ENCODE measurements at regions not wholly inside any gene's neighbourhood (a gene's known extent, or its start where the extent isn't known, plus 50 kb on each side); places are given as distances from the start of the nearest gene placed in this dataset.
A peak's percentile ranks its signal among the peaks of the same experiment; 100 is the strongest.

DNA sequence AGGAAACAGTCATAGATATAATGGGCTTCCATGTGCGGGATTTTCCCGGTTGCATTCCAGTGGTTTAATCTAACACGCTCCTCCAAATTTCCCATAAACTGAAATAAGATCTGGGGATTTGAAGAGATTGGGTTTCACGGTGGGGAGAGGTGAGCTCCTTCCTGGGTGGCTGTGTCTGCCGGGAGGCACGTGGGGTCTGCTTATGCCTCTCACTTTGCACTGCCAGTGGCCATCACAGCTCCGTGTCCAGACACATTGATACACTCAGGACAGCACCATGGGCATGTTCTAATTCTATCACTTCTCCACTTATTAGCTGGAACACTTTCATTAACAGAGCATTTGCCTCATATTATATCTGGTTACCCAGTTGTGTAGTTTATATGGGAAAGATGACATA is 73.4 kb downstream of the SOX1 start:
- H3K27me3 Mint-ChIP-seq, result peaks cover 3 to 34% (median 19%) of the 10 kb centered on the region in 5 donors

DNA sequence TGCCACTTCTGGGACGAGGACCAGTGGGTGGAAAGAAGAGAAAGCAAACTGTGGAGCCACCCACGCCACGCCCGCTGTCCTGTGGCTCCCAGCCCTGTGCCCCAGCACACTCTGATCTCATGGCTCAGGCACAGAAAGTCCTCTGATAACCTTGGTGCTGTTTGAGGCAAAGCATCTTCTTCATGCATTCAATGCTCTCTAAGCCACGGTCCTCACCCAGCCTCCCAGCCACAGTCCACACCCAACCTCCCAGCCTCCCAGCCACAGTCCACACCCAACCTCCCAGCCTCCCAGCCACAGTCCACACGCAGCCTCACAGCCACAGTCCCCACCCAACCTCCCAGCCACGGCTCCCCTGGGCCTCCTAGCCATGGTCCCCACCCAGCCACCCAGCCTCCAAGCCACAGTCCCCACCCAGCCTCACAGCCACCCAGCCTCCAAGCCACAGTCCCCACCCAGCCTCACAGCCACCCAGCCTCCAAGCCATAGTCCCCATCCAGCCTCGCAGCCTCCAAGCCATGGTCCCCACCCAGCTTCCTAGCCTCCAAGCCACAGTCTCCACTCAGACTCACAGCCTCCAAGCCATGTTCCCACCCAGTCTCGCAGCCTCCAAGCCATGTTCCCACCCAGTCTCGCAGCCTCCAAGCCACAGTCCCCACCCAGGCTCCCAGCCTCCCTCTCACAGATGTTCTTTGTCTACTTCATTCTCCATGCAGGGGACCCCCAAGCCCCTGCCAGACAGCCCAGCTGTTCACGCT is 74.9 kb downstream of the SOX1 start:
- no peak for ATAC-seq
- POLR2A ChIA-PET, result no interaction called here
- DNase-seq, result no peak
- H3K36me3 Mint-ChIP-seq, result no peaks in the 10 kb centered on the region
- H3K9me3 Mint-ChIP-seq, result peaks cover 0 to 2% (median 0%) of the 10 kb centered on the region in 9 donors
- no peaks in the 10 kb centered on the region for H3K4me1 Mint-ChIP-seq
- H3K4me3 Mint-ChIP-seq, result no peak overlapping the region
- H3K27ac Mint-ChIP-seq, result peak overlapping the region in 1 of 10 donors; percentile 40
- H3K27me3 Mint-ChIP-seq, result peaks cover 3 to 24% (median 12%) of the 10 kb centered on the region in 5 donors

More for the DNA sequence above, 73.4 kb downstream of the SOX1 start:
- no peaks in the 10 kb centered on the region for H3K36me3 Mint-ChIP-seq
- POLR2A ChIA-PET, result no interaction called here
- H3K4me3 Mint-ChIP-seq, result no peak overlapping the region
- no peak overlapping the region for H3K27ac Mint-ChIP-seq
- ATAC-seq, result no peak
- H3K4me1 Mint-ChIP-seq, result peaks cover 0 to 1% (median 0%) of the 10 kb centered on the region in 4 donors
- no peak for DNase-seq
- peaks cover 0 to 3% (median 0%) of the 10 kb centered on the region in 9 donors for H3K9me3 Mint-ChIP-seq

DNA sequence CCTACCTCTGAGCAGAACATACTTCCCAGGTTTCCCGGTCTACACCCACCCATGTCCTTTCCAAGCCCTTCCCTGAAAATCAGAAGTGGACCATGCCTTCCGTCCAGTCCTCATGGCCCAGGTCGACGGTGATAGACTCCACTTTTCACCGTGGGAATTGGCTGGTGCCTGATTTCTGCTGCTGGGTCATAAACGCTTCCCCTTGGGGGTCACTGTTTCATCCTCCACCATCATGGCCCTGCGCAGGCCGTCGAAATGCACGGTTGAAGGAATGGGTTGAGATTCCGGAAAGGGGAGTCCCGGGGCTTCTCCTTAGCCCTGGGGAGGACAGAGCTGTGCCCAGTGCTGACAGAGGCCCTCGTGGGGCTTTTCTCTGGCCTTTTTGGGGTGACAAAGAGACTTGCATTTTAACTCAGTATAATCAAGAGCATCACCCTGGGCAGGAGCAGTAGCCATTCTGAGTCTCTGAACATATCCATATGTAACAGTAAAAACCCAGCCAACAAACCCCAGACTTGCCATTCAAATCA is 75.5 kb downstream of the SOX1 start:
- H3K36me3 Mint-ChIP-seq, result no peaks in the 10 kb centered on the region

DNA sequence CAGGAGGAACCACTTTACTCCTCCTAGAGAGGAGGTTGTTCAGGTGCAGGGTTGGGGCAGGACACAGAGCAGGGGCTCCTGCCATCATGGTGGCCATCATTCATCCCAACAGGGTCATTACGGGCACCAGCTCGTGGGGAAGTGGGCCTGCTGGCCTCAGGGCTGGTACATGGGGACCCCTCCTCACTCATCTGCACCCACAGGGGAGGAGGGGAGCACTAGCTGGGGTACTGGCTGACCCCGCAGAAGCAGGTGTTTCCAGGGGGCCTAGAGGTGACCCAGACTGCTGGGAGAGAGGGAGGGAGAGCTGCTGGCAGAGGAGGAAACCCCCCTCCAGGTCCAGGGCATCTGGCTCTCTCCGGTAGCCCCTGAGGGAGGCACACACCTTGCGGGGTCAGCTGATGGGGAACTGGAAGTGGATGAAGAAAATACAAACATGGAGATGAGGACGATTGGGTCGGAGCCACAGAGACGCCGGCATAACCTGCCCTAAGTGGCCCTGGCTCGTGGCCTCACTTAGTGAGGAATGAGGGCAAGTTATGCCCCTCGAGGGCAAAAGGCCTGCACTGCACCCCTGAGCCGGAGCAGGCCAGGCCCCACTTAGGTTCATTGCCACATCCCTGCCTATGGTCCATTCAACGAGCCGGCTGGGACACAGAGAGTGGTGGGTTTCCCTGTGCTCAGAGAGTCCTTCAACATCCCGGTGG is 76.2 kb downstream of the SOX1 start:
- H3K36me3 Mint-ChIP-seq, result no peaks in the 10 kb centered on the region
- H3K27ac Mint-ChIP-seq, result no peak overlapping the region
- DNase-seq, result no peak
- POLR2A ChIA-PET, result no interaction called here
- H3K27me3 Mint-ChIP-seq, result peaks cover 1 to 24% (median 13%) of the 10 kb centered on the region in 5 donors
- H3K9me3 Mint-ChIP-seq, result peaks cover 0 to 4% (median 0%) of the 10 kb centered on the region in 9 donors
- no peak for ATAC-seq
- no peak overlapping the region for H3K4me3 Mint-ChIP-seq
- no peaks in the 10 kb centered on the region for H3K4me1 Mint-ChIP-seq

More for the DNA sequence above, 75.5 kb downstream of the SOX1 start:
- Mint-ChIP-seq H3K4me3 (no peak overlapping the region), H3K27ac (peak overlapping the region in 1 of 10 donors; percentile 40), H3K4me1 (no peaks in the 10 kb centered on the region), H3K27me3 (peaks cover 3 to 24% (median 12%) of the 10 kb centered on the region in 5 donors), H3K9me3 (peaks cover 0 to 3% (median 0%) of the 10 kb centered on the region in 9 donors)
- ATAC-seq (no peak), DNase-seq (no peak)
- POLR2A ChIA-PET, result no interaction called here

DNA sequence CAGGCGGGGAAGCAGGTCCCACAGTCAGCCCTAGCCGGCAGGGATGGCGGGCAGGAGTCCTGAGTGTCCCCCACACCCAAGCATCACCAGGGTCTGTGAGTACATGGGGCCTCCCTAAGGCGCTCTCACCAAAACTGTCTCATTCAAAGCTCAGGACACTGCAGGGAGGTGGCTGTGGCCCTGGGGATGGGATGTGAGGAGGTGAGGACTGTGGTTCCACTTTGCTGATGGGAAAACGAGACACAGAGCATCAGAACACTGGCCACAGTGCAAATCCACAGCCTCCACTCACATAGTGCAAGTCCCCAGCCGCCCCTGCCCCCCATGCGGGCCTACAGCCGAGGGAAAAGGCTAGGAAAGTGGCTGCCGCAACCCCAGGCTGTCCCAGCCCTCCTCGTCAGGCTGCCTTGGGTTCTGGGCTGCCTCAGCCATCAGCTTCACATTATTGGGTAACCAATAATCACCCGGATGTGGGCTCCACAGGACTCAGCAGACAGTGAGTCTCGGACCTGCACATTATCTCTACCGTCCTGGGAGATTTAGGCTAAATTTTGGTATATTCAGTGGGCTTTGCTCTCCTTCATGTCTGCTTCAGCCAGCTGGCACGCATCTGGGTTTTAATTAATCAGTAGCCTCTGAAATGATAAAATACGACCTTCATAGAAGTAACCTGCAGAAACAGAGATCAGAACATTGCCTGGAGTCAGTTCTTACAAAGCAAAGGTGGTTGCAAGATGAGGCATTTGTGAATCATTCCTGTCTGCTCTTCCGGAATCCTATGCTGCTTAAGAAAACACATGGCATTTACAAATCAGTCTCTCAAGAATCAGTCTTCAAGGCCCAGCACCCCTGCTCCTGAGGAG is 77.0 kb downstream of the SOX1 start:
- ATAC-seq (no peak), DNase-seq (no peak)
- Mint-ChIP-seq H3K27ac (no peak overlapping the region), H3K9me3 (peaks cover 0 to 9% (median 0%) of the 10 kb centered on the region in 9 donors), H3K4me1 (no peaks in the 10 kb centered on the region), H3K4me3 (no peak overlapping the region), H3K36me3 (no peaks in the 10 kb centered on the region), H3K27me3 (peaks cover 1 to 29% (median 13%) of the 10 kb centered on the region in 5 donors)
- POLR2A ChIA-PET, result no interaction called here

DNA sequence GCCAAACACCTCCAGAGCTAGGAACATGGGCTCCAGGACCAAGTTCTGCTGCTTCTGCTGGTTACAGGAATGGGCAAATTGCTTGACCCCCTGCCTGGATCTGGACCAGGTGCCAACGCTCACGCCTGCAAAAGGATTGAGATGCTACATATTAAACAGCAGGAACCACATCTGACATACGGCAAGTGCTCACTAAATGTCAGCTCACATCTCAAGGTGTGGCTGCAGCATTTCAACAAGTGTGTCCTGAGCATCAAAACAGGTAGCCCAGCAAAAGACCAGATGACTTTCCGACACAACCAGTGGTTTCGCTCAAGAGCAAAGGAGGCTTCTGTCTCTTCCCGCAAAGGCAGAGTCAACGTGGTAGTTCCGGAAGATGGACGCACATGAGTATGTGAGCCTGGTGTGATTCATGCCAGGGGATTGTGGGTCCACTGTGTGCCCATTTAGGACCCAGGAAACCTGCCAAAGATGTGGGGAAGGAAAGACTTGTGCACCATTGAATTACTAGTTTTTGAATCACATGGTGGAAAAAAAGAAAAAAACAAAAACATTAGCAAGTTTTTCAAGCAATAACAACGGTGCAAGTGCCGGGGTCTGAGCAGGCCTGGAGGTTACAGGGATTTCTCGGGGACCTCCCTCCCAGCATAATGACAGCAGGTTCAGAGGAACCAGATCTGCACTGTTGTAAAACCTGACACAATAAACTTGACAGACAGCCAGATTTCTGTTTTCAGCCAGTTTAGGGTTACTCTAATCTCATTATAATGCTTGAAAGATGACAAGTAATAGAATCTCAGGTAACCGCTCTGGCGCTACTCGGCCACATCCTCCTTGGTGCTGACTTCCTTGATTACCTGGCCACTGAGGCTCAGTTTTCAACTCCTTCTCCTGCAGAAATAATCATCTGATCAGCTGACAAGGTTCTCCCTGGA is 77.9 kb downstream of the SOX1 start:
- DNase-seq, result no peak
- POLR2A ChIA-PET, result no interaction called here

DNA sequence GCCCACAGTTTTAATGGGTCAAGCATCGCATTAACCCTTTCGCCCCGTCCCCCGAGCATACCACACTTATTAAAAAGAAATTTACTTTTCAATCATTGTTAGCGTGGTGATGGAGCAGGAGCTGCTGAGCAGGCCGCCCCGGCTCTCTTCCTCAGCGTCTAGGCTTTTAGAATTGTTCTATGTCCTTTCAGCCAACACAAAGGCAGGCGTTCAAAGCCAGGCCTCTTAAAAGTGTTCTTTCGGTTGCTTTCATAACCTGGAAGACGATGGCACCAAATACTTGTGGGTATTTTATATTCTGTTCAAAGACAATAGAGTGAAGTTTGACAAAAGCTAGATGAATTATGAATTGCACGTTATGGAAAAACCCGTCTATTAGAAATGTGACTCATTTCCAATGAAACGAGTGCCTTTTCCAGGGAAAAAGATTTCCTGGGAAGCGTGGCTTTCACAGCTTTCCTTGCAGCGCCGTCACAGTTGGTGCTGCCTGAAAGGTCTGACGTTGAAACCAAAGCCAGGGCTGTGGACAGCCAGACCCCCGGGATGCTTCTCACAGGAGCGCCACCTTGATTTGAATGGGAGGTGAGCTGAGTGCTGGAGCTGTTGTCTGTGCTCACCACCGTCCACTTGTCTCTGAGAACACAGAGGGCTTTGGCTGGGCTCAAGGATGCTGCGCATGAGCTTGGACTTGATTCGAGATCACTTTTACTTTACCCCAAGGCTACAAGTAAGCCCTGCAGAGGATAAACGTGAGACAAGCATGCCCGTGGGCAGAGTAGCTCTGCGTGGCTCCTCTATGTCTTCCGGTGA is 78.8 kb downstream of the SOX1 start:
- Mint-ChIP-seq H3K4me1 (no peaks in the 10 kb centered on the region), H3K9me3 (peaks cover 0 to 9% (median 0%) of the 10 kb centered on the region in 9 donors), H3K27ac (no peak overlapping the region), H3K27me3 (peaks cover 1 to 40% (median 19%) of the 10 kb centered on the region in 5 donors), H3K36me3 (no peaks in the 10 kb centered on the region), H3K4me3 (no peak overlapping the region)
- DNase-seq (no peak), ATAC-seq (no peak)
- POLR2A ChIA-PET, result no interaction called here

More for the DNA sequence above, 77.9 kb downstream of the SOX1 start:
- H3K36me3 Mint-ChIP-seq, result no peaks in the 10 kb centered on the region
- H3K4me3 Mint-ChIP-seq, result no peak overlapping the region
- no peak for ATAC-seq
- no peak overlapping the region for H3K27ac Mint-ChIP-seq
- peaks cover 0 to 9% (median 0%) of the 10 kb centered on the region in 9 donors for H3K9me3 Mint-ChIP-seq
- H3K4me1 Mint-ChIP-seq, result no peaks in the 10 kb centered on the region
- H3K27me3 Mint-ChIP-seq, result peaks cover 1 to 38% (median 18%) of the 10 kb centered on the region in 5 donors

DNA sequence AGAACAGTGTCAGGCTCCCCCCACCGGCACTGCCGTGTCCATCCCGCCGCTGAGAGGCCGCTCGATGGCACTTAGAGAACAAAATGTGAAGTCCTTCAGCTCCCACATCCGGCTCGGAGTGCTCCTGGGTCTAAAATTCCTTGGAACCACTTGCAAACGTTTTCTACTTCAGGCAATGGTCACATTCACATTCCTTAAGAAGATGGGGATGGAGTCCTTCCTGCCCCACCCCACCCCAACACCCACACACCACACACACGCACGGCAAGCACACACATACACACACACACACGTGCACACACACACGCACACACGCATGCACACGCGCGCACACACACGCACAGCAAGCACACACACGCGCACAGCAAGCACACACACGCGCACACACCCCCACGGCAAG is 83.4 kb downstream of the SOX1 start:
- no peak overlapping the region for H3K4me3 Mint-ChIP-seq
- H3K36me3 Mint-ChIP-seq, result no peaks in the 10 kb centered on the region
- no peak for DNase-seq
- peaks cover 1 to 38% (median 22%) of the 10 kb centered on the region in 5 donors for H3K27me3 Mint-ChIP-seq
- no peak for ATAC-seq
- peaks cover 0 to 9% (median 0%) of the 10 kb centered on the region in 9 donors for H3K9me3 Mint-ChIP-seq
- no peak overlapping the region for H3K27ac Mint-ChIP-seq
- POLR2A ChIA-PET, result no interaction called here
- H3K4me1 Mint-ChIP-seq, result no peaks in the 10 kb centered on the region

DNA sequence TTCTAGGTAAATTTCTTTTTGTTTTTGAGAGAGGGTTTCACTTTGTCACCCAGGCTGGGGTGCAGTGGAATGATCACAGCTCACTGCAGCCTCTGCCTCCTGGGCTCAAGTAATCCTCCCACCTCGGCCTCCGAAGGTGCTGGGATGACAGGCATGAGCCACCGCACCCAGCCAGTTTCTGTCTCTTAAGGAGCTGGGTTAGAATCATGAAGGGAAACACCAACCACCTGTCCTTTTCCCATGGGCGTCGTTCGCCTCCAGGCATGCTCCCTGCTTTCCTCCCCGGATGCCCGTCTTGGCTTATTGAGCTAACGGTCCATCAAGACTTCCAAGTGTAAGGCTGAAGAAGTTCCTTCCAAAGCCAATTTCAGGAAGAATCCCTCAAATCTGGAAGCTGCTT is 85.9 kb downstream of the SOX1 start:
- POLR2A ChIA-PET, result no interaction called here
- H3K36me3 Mint-ChIP-seq, result no peaks in the 10 kb centered on the region

DNA sequence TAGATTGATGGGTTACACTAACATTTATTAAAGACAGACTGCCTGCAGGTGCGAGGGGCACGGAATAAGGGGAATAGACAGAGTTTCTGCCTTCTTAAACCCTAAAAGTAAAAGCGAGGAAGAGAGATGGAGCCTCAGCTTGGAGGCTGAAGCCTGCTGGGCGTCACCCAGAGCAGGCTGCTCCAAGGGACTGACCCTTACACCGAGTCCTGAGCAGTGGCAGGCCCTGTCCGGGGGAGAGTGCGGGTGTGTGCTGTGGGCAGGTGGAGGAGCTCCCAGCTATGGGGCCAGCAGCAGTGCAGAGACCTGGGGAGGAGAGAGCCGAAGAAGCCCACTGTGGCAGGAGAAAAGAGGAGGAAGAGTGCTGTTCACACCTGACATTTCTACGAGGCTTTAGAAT is 86.4 kb downstream of the SOX1 start:
- ATAC-seq (no peak), DNase-seq (no peak)
- POLR2A ChIA-PET, result no interaction called here
- no peak overlapping the region for H3K27ac Mint-ChIP-seq
- no peaks in the 10 kb centered on the region for H3K4me1 Mint-ChIP-seq
- H3K9me3 Mint-ChIP-seq, result peaks cover 0 to 9% (median 4%) of the 10 kb centered on the region in 9 donors
- no peak overlapping the region for H3K4me3 Mint-ChIP-seq
- peaks cover 3 to 38% (median 26%) of the 10 kb centered on the region in 5 donors for H3K27me3 Mint-ChIP-seq
- H3K36me3 Mint-ChIP-seq, result no peaks in the 10 kb centered on the region

More for the DNA sequence above, 85.9 kb downstream of the SOX1 start:
- H3K4me3 Mint-ChIP-seq, result no peak overlapping the region
- peaks cover 0 to 9% (median 3%) of the 10 kb centered on the region in 9 donors for H3K9me3 Mint-ChIP-seq
- DNase-seq (no peak), ATAC-seq (no peak)
- H3K4me1 Mint-ChIP-seq, result no peaks in the 10 kb centered on the region
- H3K27me3 Mint-ChIP-seq, result peaks cover 3 to 38% (median 25%) of the 10 kb centered on the region in 5 donors
- H3K27ac Mint-ChIP-seq, result no peak overlapping the region

DNA sequence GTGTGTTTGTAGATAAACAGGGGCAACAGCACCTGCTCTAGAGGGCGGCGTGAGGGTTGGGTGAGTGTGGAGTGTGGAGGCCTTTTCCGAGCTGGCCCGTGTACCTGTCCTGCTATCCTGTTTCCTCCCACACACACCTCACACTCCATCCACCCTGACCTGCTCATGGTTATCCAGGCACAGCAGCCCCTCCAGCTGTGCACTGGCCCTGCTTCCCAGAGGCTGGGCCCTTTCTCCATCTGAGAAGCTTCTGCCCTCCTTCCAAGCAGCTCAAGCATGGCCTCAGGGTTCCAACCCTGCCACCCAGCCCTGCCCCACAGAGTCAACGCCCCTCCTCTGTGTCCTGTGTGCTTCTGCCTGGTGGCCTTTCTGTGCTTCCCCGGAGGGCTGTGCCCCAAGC is 86.9 kb downstream of the SOX1 start:
- no peak for DNase-seq
- Mint-ChIP-seq H3K4me1 (no peaks in the 10 kb centered on the region), H3K9me3 (peaks cover 0 to 11% (median 4%) of the 10 kb centered on the region in 9 donors), H3K36me3 (no peaks in the 10 kb centered on the region), H3K27me3 (peaks cover 3 to 39% (median 28%) of the 10 kb centered on the region in 5 donors), H3K27ac (no peak overlapping the region), H3K4me3 (no peak overlapping the region)
- POLR2A ChIA-PET, result no interaction called here
- no peak for ATAC-seq
